Dermis microvascular lymphatic vessel endothelial cell (primary cell): ENCODE measurements at regions not wholly inside any gene's neighbourhood (a gene's known extent, or its start where the extent isn't known, plus 50 kb on each side); places are given as distances from the start of the nearest gene placed in this dataset.

Source experiments
- DNase-seq, 2 donors: peaks; one replicate each; pipeline versions ENCODE4 v3.0.0 to v3.0.0-alpha.2; 2010; ENCODE audit warnings: low read depth in 2 of 2

GRCh38 chr2:217276433-217276832 lies 416.6 kb upstream of the TNP1 start:
- no peak for DNase-seq

DNA sequence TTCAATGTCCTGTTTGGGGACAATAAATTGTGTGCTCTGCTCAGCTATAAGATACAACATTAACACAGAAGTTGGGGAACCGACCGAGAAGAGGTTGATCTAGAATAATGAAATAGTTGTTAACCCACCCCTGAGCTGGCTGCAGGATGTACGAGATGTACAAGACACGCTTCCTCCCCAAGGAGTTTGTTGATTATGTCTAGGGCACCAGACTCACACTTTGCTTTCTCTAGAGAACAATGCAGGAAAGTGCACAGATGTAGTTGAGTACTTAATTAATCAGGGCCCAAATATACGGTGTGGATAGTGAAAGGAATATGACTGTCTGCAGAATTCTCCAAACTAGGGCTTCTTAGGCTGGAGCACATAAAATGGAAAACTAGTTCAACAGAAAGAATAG lies 415.2 kb upstream of the TNP1 start:
- no peak for DNase-seq

- no peak for DNase-seq
Observed at GRCh38 chr2:217274578-217274977, 414.7 kb upstream of the TNP1 start.

DNA sequence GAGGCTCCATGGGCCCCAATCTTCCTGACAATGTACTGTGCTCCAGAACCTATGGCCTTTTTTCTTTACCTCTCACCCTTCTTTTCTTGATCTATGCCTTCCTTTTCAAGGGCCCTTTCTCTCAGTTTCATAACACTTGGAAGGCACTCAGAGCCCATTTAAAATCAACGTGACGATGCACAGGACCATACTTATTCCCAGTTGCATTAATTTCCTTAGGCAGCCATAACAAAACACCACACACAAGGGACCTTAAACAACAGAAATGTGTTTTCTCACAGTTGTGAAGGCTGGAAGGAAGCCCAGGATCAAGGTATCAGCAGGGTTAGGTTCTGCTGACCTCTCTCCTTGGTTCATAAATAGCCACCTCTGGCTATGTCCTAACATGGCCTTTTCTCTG lies 414.0 kb upstream of the TNP1 start:
- no peak for DNase-seq

DNA sequence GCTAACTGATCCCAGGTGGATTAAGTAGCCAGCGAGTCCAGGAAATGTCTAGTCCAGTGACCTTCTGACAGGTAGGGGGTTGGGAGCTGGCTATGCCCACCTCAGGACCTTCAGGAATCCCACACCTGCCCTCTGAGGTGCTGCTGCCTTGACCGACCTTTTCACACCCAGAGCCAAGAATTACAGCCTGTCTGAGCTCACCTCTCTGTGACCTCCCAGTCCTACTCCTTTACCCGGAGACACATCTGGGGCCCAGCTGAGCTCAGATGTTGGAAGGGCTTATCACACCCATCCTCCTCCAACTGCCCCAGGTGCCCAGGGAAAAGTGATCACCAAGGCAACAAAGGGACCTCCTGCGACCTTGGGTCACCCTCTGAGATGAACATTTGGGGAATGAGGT lies 413.3 kb upstream of the TNP1 start:
- no peak for DNase-seq

DNA sequence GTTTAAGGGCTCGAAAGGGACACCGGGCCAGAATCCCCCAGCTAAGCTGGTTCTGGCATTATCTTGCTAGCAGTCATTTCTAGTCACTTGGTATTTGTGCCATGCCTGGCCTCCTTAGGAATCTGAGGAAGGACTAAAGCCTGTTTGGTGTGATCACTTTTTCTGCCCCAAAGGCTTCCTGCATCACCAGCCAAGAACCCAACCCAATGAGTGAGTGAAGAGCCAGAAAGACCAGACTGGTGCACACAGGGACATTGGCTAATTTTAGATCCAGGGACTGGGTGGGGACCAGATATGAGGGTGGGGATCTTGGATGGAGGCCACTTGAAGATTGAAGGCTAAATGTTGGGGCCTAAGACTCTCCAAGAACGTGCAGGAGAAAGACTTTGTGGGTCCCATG lies 411.9 kb upstream of the TNP1 start:
- DNase-seq = no peak

- DNase-seq = no peak
Observed at GRCh38 chr2:217270485-217271121, 410.7 kb upstream of the TNP1 start.

DNA sequence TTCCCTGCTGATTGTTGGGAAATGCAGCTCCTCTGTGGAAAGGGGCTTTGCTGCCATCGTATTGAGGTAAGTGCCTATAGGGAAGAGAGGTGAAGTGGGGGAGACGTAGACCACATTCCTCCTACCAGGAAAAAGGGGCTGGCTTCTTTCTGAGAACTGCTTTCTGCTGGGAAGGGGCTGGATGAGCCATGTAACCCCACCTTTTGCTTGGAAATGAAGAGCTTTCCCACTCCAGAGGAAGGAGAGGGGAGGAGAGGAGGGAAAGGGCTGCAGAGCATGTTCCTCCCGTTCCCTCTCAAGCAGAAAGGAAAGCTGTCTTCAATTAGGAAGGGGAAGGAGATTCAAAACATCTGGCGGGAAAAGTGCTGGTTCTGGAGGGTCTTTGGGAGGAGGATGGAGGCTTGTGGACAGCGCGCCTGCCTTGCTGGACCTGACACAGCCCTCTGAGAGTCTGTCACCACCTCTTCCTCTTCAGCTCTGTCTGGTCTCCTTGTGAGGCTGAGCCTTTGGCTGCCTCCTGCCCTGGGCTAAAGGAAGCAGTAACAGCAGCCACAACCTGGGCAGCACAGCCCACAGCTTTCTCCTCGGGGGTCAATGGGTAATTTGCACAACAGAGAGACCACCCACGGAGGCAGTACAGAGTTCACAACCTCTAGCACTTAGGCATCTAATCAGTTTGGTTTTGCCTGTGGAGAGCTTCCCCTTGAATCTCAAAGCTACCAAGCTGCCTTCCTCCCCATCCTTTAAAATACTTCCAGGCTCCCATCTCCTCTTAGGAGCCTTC lies 410.0 kb upstream of the TNP1 start:
- DNase-seq = no peak

GRCh38 chr2:217268978-217269377 lies 409.1 kb upstream of the TNP1 start:
- DNase-seq = no peak

DNA sequence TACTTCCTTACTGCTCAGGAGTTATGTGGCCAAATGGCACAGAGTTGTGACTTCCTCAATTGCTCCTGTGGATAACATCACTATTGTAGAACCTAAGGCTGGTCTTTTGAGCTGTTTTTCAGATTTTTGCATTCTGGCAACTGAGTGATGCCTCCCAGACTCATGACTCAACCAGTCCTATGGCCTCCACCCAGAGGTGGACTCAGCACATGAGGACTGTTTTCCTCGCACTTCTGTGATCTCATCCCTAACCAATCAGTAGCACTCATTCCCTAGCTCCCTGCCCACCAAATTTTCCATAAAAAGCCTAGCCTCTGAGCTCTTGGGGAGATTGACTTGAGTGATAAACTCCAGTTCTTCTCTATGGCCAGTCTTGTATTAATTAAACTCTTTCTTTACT lies 407.9 kb upstream of the TNP1 start:
- DNase-seq = no peak

DNA sequence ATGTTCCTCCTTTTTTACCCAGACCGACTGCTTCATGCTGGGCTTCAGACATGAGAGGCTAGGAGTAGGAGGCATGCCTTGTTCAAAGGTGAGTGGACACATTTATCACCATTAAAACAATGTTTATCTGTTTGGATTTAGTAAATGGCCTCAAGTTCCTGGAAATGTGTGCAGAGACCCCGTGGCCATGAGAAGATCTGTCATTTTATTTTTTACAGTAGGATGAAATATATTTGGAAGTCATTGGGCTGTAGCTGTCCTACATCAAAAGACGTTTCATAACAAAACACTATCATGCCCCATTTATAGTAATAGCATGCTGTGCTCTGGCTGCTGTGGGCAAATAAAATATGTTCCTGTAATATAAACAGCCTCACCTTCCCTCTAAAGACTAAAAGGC lies 403.9 kb upstream of the TNP1 start:
- no peak for DNase-seq

- DNase-seq = no peak
Observed at GRCh38 chr2:217262911-217263310, 403.0 kb upstream of the TNP1 start.

DNA sequence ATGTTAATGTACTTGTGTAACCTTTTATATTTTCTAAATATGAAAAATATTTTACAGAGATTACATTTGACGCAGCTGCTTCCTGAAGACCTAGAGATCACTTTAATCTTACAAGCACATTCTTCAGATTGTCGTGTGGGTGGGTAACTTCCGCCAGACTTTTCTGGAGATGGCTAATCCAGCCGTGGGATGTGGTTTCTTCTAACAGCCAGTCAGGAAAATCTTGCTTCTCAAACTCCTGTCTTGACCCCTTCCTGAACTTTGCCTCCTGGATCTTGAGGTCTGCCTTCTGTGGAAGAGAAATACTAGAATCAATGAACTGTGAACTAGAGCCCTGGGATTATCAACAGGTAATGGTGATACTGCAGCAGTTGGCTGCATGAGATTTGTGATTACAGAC lies 401.6 kb upstream of the TNP1 start:
- DNase-seq = peak in 1 of 2 donors; percentile 35

DNA sequence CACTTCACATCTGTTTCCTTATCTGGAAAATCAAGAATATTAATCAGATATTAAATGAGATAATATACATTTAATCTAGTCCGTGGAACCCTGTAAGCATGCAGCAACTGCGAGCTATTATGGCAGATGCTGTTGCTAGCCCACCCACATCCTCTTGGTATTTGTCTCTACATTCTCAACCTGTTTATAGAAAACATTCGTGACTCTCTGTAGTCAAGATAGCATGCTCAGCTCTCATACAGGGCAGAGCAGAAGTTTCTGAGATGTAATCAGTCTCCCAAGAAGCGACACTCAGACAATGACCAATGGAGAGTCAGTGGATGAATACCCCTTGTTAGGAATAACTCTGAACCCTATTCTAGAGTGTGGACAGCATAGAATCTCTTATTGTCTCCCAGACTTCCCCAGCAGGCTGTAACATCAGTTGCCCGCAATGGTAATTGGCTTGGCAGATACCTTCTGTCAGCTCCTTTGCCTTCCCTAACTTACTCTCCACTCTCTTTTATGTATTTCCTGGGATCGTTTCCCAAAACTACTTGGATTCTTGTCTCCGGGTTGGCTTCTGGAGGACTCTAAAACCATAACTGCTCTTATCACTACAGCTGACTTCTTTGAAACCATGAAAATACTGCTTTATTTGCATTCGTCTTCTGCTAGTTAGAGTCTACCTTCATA lies 400.7 kb upstream of the TNP1 start:
- DNase-seq = no peak

DNA sequence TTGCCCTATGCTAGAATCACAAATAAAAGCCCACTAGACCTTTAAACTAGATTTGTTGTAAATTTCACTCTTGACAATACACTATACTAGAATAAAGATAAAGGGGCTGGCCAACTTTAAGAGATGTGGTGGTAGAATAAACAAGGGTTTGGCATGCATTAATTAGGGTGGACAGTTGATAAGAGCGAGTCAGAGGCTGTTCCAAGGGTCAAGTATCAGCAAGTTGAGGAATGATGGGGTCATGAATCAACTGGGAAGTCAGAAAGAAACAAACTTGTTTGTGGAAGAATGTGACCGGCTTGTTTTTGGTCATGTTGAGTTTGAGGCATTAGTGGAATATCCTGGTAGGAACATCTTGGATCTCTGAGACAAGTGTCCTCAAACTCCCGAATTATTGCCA lies 398.3 kb upstream of the TNP1 start:
- no peak for DNase-seq

GRCh38 chr2:217256251-217256650 lies 396.4 kb upstream of the TNP1 start:
- no peak for DNase-seq

DNA sequence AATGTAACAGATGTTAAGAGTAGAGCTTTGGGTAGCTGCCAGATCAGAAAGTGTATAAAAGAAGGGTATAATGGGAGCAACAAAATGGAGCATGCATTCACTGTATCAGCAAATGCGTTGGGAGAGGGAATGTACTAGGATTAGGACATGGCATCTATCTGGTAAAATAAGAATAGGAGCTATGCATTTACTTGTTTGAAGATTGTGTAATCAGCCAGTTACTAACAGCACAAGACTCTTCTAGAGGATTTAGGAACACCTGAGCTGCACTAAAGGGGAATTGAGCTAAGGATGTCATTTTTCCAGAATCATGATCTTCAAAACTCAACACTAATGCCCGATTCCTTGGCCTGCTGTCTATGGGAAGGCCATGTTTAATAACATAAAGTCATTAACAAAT lies 394.2 kb upstream of the TNP1 start:
- no peak for DNase-seq

DNA sequence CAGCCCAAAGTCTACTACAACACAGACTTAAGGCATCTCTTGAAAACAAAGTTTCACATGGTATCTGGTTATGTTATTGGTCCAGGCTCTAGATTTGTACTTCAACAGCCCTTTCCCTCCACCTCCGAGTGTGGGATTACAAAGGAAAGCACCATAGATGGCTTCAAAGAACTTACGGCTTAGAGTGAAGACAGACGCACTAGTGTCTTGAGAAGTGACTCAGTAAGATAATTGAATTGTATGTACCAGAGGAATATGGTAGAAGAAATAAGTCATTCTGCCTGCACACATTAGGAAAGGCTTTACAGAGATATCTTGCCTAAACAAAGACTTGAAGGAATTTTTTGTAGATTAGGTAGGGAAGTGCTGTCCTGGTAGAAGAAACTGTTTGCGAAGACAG lies 392.3 kb upstream of the TNP1 start:
- no peak for DNase-seq

DNA sequence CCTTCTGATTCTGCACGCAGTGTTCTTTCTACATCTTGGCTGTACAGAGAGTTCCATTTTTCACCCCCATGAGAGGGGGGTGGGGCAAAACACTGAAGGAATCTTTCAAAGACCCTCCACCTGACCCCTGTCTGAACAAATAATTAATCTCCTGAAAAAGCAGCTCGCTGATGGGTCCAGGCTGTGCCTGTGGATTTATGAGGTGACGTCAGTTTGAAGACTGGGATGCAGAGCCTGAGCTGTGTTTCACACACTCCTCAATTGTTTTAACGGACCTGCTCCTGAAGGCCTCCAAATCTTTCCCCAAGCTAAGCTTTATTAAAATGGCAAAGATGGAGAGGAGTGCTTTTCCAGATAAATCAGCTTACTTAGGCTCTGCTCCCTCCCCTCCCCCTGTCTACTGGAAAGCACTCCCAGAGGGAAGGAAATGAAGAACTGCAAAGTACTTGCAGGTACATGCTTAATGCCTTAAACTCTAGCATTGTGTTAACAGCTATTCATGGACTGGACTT lies 390.2 kb upstream of the TNP1 start:
- DNase-seq = no peak

GRCh38 chr2:217249121-217250012 lies 389.5 kb upstream of the TNP1 start:
- DNase-seq = no peak

GRCh38 chr2:217248312-217248935 lies 388.6 kb upstream of the TNP1 start:
- DNase-seq = no peak
